T47D (cell line): ENCODE measurements at regions not wholly inside any gene's neighbourhood (a gene's known extent, or its start where the extent isn't known, plus 50 kb on each side); places are given as distances from the start of the nearest gene placed in this dataset.
"Not testable (repeated sequence)": the region's sequence is repeated elsewhere in the genome, so short reads cannot be mapped to it uniquely, and the experiment has no call there.

Experiments used
- DNase-seq, 2 experiments: peaks; one replicate each; pipeline versions ENCODE4 v3.0.0 to v3.0.0-alpha.2; 2011 to 2012; ENCODE audit warnings: low read depth in 1 of 2, low spot score in 1 of 2
- JUND ChIP-seq: IDR thresholded peaks from 2 replicates; pipeline ENCODE4 v1.6.1; 2012; ENCODE audit warnings: low read depth
- in situ Hi-C: cut with HindIII; loops from 2 replicates; pipeline ENCODE4 v1.10.0; 2016; ENCODE audit warnings: low sequenced_read_pairs, low pct_unique_long_range_greater_than_20kb

DNA sequence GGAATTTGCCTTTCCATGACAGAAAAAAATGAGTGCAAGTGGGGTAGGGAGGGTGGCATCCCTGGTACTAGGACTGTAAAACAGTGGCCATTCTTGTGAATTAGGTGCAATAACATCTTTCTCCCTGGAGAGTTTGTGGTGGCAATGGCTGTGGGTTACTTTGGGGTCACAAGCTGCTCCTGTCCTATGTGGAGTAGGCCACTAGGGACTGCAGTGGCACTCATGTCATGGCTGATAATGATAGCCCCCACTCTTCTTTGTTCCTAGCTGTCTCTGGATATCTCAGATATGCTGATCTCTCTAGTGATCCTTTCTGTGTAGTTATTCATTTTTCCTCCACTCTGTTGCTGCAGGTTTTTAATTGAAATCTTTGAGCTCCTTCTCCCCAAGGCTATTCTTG is 270.5 kb upstream of the CHORDC1 start:
- DNase-seq = no peak
- in situ Hi-C loops = no loop called here
- no peak for TF ChIP-seq JUND

DNA sequence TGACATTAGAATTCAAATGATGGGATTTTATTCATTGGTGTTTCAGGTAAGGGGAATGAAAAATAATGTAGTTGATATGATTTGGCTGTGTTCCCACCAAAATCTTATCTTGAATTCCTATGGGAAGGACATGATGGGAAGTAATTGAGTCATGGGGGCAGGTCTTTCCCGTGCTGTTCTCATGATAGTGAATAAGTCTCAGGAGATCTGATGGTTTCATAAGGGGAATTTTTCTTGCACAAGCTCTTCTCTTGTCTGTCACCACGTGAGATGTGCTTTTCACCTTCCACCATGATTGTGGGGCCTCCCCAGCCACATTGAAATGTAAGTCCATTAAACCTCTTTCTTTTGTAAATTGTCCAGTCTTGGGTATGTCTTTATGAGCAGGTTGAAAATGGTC is 268.6 kb upstream of the CHORDC1 start:
- in situ Hi-C loops = no loop called here
- no peak for TF ChIP-seq JUND
- no peak for DNase-seq

DNA sequence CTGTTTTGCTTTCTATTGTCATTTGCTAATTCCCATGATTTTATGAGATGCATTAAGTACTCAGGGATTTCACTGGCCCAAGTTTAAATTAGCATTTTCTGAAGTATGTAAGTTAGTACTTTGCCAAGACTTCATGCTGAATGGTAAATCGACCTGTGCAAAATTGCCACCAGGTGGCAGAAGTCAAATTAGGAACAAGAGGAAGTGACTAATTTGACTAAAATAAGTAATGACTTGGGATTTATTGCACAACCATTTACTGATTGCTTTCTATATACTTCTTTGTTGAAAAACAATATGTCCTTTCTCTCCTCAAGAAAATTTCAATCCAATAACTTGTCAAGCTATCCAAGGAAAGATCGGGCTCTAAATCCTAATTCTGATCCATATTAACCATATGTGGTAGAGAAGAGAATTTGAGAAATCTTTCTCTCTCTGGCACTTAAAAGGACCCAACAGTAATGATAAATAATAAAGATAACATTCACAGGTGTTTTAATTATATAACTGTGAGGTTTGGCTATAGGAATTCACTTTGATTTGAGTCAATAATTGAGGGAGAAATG is 253.7 kb upstream of the CHORDC1 start:
- no peak for TF ChIP-seq JUND
- in situ Hi-C loops = no loop called here
- peak in 1 of 2 experiments; percentile 85 for DNase-seq

DNA sequence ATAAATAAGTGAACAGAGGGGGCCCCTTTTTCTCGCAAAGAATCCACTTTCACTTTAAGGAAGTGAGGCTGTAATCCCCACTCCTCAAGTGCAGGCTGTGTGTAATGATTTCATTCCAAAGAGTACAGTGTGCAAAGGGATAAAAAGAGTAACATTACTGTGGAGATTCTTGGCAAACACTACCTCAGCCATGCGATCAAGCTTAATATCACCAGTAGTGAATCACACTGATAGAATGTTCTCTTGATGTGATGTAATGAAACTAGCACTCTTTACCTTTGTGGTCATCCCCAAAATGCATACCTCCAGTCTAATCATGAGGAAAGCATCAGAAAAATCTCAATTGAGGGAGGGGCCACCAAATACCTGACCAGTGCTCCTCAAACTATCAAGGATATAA is 246.1 kb upstream of the CHORDC1 start:
- in situ Hi-C loops = no loop called here
- TF ChIP-seq JUND = no peak
- no peak for DNase-seq

GRCh38 chr11:90465553-90465952 is 242.7 kb upstream of the CHORDC1 start:
- TF ChIP-seq JUND = no peak
- no peak for DNase-seq
- in situ Hi-C loops = no loop called here

- in situ Hi-C loops = not testable (repeated sequence)
- DNase-seq = peak in 1 of 2 experiments; percentile 60
These were observed 232.6 kb upstream of the CHORDC1 start for GRCh38 chr11:90455347-90455920.

DNA sequence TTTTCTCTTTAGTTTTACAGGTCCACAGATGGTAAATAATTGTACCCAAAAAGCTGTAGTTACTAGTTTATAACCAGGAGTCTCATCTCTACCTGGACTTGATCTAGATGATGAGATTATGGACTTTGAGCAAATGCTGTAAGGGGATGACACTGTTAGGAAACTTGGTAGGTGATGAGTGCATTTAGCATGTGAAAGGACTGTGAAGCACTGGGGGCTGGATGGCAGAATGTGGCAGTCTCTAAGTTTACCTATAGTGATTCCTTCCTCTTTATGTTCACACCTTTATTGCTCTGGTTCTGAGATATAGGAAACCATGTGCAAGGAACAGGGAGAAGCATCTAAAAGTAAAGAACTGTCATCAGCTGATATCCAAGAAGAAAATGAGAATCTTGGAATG is 230.7 kb upstream of the CHORDC1 start:
- TF ChIP-seq JUND = no peak
- no peak for DNase-seq
- in situ Hi-C loops = no loop called here

- DNase-seq = no peak
- no peak for TF ChIP-seq JUND
- in situ Hi-C loops = no loop called here
These were observed 226.8 kb upstream of the CHORDC1 start for GRCh38 chr11:90449606-90450005.

DNA sequence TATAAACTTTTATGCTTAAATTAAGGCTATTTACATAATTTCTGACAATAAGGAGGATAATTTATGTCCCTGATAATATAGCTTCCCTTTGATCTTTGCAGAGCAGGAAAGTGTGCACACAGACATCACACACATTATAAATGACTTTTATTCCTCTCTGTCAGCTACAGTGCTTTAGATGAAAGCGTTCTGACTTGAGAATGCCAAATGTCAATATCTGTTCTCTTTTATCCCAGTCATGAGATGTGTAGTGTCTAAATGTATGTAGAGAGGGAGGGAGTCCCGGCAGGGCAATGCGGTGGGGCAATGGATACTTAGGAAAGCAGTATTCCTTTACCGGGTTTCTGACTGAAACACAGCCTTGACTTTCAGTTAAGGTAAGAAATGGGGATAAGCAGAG is 225.4 kb upstream of the CHORDC1 start:
- TF ChIP-seq JUND = no peak
- DNase-seq = no peak
- in situ Hi-C loops = no loop called here

- no peak for TF ChIP-seq JUND
- DNase-seq = no peak
- in situ Hi-C loops = no loop called here
These were observed 224.8 kb upstream of the CHORDC1 start for GRCh38 chr11:90447618-90448017.

DNA sequence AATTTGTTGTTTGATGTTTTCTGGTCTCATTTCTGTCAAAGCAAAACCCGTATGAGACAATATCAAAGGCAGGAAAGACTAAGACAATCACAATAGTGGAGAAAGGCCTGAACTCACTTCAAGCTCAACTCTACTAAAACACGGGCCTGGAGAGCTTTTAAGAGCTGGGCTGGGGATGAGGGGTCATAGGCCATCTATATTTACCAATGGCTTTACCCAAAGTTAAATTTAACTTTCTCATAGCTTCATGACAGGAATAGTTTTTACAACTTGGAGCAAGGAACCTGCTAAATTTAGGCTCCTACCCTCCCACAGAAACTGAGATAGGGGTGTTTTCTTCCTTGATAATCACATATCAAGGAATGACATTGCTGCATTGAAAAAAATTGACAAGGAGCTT is 223.4 kb upstream of the CHORDC1 start:
- in situ Hi-C loops = no loop called here
- no peak for TF ChIP-seq JUND
- DNase-seq = no peak

GRCh38 chr11:90438069-90438468 is 215.2 kb upstream of the CHORDC1 start:
- in situ Hi-C loops = no loop called here
- no peak for TF ChIP-seq JUND

GRCh38 chr11:90434858-90435257 is 212.0 kb upstream of the CHORDC1 start:
- no peak for TF ChIP-seq JUND
- peak in 1 of 2 experiments; percentile 61 for DNase-seq
- in situ Hi-C loops = no loop called here

More at GRCh38 chr11:90438069-90438468, 215.2 kb upstream of the CHORDC1 start:
- DNase-seq = no peak

GRCh38 chr11:90428836-90429235 is 206.0 kb upstream of the CHORDC1 start:
- DNase-seq = no peak
- in situ Hi-C loops = no loop called here
- no peak for TF ChIP-seq JUND
